A673 (cell line): ENCODE measurements at regions not wholly inside any gene's neighbourhood (a gene's known extent, or its start where the extent isn't known, plus 50 kb on each side); places are given as distances from the start of the nearest gene placed in this dataset.

Experiments
- BruUV-seq: library from RNA; stranded (reverse); fragments of 400-500 nt; replicated peaks from 2 replicates; lab custom pipeline; 2021; lab: Mats Ljungman, UMichigan
- CTCF ChIA-PET: fragments of 300-600 bp; sonication (Branson Sonifier 250); formaldehyde crosslinking; loops from one replicate; lab custom pipeline; 2022; ENCODE audit warnings: antibody characterized with exemption; lab: Charles Lee
- POLR2A ChIA-PET: fragments of 300-600 bp; sonication (Branson Sonifier 250); formaldehyde crosslinking; loops from one replicate; lab custom pipeline; 2022; ENCODE audit warnings: antibody characterized with exemption; ENCODE audit not compliant: low non-redundant PET; lab: Charles Lee
- DNase-seq: peaks from one replicate; pipeline ENCODE4 v3.0.0-alpha.2; 2015; ENCODE audit warnings: low spot score
- H3K27ac ChIP-seq: fragments of 200-600 bp; sonication (generic); 2 replicates; pipeline ENCODE4 v1.5.1; 2016; ENCODE audit warnings: mixed run types, low read depth, mild to moderate bottlenecking, mixed read lengths, antibody characterized with exemption, low read length; ENCODE audit not compliant: poor library complexity, severe bottlenecking
- H3K27me3 ChIP-seq: fragments of 200-600 bp; sonication (generic); replicated peaks from 2 replicates; pipeline ENCODE4 v1.6.1; 2017; ENCODE audit warnings: mixed run types, low read depth, mild to moderate bottlenecking, mixed read lengths, antibody characterized with exemption, low read length; ENCODE audit not compliant: insufficient read depth, poor library complexity
- H3K36me3 ChIP-seq: fragments of 200-600 bp; sonication (generic); 2 replicates; pipeline ENCODE4 v1.6.1; 2016; ENCODE audit warnings: mixed run types, mild to moderate bottlenecking, mixed read lengths, antibody characterized with exemption, low read length; ENCODE audit not compliant: insufficient read depth, poor library complexity, severe bottlenecking
- H3K4me1 ChIP-seq: fragments of 200-600 bp; sonication (generic); 2 replicates; pipeline ENCODE4 v1.6.1; 2017; ENCODE audit warnings: mixed run types, mild to moderate bottlenecking, mixed read lengths, antibody characterized with exemption, low read length; ENCODE audit not compliant: insufficient read depth, poor library complexity, severe bottlenecking
- H3K4me3 ChIP-seq: fragments of 200-600 bp; sonication (generic); 2 replicates; pipeline ENCODE4 v1.5.1; 2016; ENCODE audit warnings: low read depth, mixed run types, mild to moderate bottlenecking, mixed read lengths, low read length; ENCODE audit not compliant: poor library complexity, severe bottlenecking
- H3K9me3 ChIP-seq: fragments of 200-600 bp; sonication (generic); 2 replicates; pipeline ENCODE4 v1.6.1; 2016; ENCODE audit warnings: mixed run types, low read depth, mild to moderate bottlenecking, mixed read lengths, antibody characterized with exemption, low read length; ENCODE audit not compliant: poor library complexity, severe bottlenecking
- EZH2 ChIP-seq: fragments of 200-600 bp; sonication (generic); IDR thresholded peaks from 2 replicates; pipeline ENCODE4 v1.6.1; 2017; ENCODE audit warnings: borderline replicate concordance, low read depth, mild to moderate bottlenecking, mixed read lengths, antibody characterized with exemption, low read length; ENCODE audit not compliant: poor library complexity, severe bottlenecking
- intact Hi-C: fragments of 100-400 bp; cut with micrococcal nuclease; formaldehyde crosslinking; loops from one replicate; pipeline ENCODE4 v1.10.0; 2022; ENCODE audit not compliant: unreplicated experiment
- TF ChIP-seq, protein P1 (sequence below): fragments of 300-800, 200-600 bp; sonication (generic); conservative IDR thresholded peaks from 2 replicates; pipeline ENCODE4 v1.5.1; 2017; ENCODE audit warnings: low read depth, mild to moderate bottlenecking, antibody characterized with exemption, low read length, moderate library complexity, mixed read lengths

GRCh38 chr1:5617546-5617945, 374.7 kb downstream of the NPHP4 start:
- POLR2A ChIA-PET: no interaction called here

DNA sequence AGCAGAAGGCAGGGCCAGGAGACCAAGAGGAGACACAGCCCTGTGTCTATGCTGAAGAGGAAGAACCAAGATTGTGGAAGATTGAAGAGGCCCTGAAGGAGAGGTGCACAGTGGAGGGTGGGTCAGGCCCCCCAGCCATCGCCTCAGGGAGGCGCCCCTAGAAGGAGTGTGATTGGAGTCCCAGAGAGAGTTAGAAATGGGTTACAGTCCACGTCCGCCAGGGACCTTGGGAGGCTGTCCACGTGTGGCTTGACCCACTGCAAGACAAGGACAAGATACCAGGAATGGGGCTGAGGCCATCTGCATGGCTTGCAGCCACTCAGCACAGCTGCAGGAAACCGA, 375.1 kb downstream of the NPHP4 start:
- H3K4me1 ChIP-seq: no peaks in the 10 kb centered on the region
- TF ChIP-seq, protein P1, sequence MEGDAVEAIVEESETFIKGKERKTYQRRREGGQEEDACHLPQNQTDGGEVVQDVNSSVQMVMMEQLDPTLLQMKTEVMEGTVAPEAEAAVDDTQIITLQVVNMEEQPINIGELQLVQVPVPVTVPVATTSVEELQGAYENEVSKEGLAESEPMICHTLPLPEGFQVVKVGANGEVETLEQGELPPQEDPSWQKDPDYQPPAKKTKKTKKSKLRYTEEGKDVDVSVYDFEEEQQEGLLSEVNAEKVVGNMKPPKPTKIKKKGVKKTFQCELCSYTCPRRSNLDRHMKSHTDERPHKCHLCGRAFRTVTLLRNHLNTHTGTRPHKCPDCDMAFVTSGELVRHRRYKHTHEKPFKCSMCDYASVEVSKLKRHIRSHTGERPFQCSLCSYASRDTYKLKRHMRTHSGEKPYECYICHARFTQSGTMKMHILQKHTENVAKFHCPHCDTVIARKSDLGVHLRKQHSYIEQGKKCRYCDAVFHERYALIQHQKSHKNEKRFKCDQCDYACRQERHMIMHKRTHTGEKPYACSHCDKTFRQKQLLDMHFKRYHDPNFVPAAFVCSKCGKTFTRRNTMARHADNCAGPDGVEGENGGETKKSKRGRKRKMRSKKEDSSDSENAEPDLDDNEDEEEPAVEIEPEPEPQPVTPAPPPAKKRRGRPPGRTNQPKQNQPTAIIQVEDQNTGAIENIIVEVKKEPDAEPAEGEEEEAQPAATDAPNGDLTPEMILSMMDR: no peak
- no peak for TF ChIP-seq EZH2
- POLR2A ChIA-PET: no interaction called here
- H3K36me3 ChIP-seq: no peaks in the 10 kb centered on the region
- peaks cover 41% of the 10 kb centered on the region for H3K27me3 ChIP-seq
- DNase-seq: no peak
- no peak overlapping the region for H3K4me3 ChIP-seq
- intact Hi-C loops: no loop called here
- BruUV-seq: no TSS peak
- H3K27ac ChIP-seq: no peak overlapping the region
- CTCF ChIA-PET: no interaction called here
- H3K9me3 ChIP-seq: no peaks in the 10 kb centered on the region

More at GRCh38 chr1:5617546-5617945, 374.7 kb downstream of the NPHP4 start:
- intact Hi-C loops: no loop called here
- CTCF ChIA-PET: no interaction called here
- Histone ChIP-seq H3K27me3 (peaks cover 41% of the 10 kb centered on the region), H3K36me3 (no peaks in the 10 kb centered on the region), H3K4me1 (no peaks in the 10 kb centered on the region), H3K27ac (no peak overlapping the region), H3K4me3 (no peak overlapping the region), H3K9me3 (no peaks in the 10 kb centered on the region)
- no peak for DNase-seq
- BruUV-seq: no TSS peak
- TF ChIP-seq EZH2: no peak
- TF ChIP-seq, protein P1: no peak

DNA sequence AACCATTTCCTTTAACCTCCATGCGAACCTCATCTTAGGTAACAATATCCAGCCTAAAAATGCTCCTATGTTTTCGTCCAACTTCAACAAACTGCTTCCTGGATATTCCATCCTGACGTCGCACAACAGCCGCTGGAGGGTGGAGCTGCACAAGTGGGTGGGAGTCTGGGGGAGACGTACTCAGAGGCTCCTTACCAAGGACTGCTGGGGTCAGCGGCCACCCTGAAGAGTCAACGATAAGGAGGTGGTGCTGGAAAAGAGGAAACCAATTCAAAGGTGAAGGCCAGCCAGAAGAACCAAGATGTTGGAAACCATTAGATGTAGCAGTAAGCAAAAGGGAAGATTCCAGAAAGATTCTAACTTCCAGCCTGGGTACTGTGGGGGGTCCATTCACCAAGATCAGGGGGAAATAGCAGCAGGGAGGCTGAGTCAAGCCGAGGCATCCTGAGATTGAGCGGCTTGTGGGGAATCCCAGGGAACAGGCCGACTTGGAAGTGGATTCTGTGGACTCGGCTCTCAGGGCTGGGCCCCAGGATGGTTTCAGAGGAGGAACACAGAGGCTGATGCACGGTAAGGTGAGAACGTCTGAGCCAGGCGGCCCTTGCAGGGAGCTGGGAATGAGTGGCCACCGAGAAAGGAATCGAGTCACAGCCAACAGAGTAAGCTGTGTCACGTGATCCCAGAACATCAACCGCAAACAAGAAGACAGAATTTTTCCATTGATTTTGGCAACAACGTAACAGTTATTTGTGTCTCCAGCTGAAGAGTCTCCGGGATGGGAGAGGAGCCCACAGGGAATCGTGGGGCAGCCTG, 375.7 kb downstream of the NPHP4 start:
- no peak for DNase-seq
- TF ChIP-seq EZH2: no peak
- TF ChIP-seq, protein P1: no peak
- no peaks in the 10 kb centered on the region for H3K36me3 ChIP-seq
- no peaks in the 10 kb centered on the region for H3K9me3 ChIP-seq
- no peaks in the 10 kb centered on the region for H3K4me1 ChIP-seq
- H3K27ac ChIP-seq: no peak overlapping the region
- H3K27me3 ChIP-seq: peaks cover 41% of the 10 kb centered on the region
- BruUV-seq: no TSS peak
- ChIA-PET POLR2A (no interaction called here), CTCF (no interaction called here)
- intact Hi-C loops: no loop called here
- no peak overlapping the region for H3K4me3 ChIP-seq
